Right lung (tissue), 2 donors: ENCODE measurements at regions not wholly inside any gene's neighbourhood (a gene's known extent, or its start where the extent isn't known, plus 50 kb on each side); places are given as distances from the start of the nearest gene placed in this dataset.
"Not testable (repeated sequence)": the region's sequence is repeated elsewhere in the genome, so short reads cannot be mapped to it uniquely, and the experiment has no call there.

Experiments
- DNase-seq, 2 donors: peaks; one replicate each; pipeline ENCODE4 v3.0.0-alpha.2; 2013

DNA sequence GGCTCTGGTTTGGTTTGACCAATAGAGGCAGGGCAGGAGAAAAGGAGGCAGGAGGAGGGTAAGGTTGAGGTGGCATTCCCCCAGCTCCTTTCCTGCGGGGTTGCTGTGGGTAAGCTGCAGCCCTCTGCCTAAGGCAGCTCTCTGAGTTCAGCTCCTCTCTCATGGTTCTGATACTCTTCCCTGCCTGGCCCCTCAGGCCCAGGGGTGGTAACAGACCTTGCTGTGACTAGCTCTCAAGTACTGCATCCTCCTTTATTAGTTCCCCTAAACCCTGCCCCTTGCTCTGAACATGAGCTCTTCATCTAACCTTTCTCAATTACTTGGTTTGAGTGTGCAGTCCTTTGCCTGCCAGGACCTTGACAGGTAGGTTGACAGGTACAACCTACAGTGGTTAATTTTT, 205.5 kb downstream of the SLC4A3 start:
- DNase-seq, result no peak

- no peak for DNase-seq
These were observed 208.1 kb downstream of the SLC4A3 start for GRCh38 chr2:219835493-219835892.

- DNase-seq, result no peak
These were observed 209.3 kb downstream of the SLC4A3 start for GRCh38 chr2:219836647-219837177.

GRCh38 chr2:219844401-219845091, 217.1 kb downstream of the SLC4A3 start:
- DNase-seq, result no peak

GRCh38 chr2:219848882-219849281, 221.5 kb downstream of the SLC4A3 start:
- no peak for DNase-seq

GRCh38 chr2:219851169-219851568, 223.7 kb downstream of the SLC4A3 start:
- no peak for DNase-seq

GRCh38 chr2:219851801-219852481, 224.5 kb downstream of the SLC4A3 start:
- DNase-seq, result no peak

DNA sequence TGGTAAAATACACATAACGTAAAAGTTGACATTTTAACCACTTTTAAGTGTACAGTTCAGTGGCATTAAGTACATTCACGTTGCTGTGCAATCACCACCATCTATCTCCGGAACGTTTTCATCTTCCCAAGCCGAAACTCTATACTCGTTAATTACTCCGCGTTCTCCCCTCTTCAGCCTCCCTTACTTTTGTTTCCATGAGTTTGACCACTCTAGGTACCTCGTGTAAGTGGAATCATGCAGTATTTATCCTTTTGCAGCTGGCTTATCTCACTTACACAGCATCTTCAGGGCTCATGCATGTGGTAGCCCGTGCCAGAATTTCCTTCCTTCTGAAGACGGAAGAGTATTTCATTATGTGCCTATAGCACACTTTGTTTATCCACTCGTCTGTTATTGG, 225.2 kb downstream of the SLC4A3 start:
- DNase-seq, result peak in 1 of 2 donors; percentile 2

GRCh38 chr2:219856602-219857001, 229.2 kb downstream of the SLC4A3 start:
- peak; percentile 9 to 14 for DNase-seq

DNA sequence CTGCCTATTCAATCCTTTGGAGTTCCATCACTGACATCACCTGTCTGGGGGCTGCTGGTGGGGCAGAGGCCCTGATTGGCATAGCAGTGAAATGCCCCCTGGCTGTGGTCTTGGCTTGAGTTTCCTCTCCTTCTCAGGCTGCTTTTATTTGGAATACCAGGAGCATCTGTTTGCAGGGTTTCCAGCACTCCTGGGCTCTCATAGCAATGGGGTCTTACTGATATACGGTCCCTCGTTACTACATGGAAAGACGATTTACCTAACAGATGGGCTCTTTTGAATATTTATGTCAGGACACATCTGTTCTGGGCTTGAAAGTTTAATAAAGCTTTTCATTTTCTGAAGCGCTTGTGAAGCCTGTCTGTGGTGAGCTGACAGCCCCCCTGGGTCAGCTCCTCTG, 230.3 kb downstream of the SLC4A3 start:
- no peak for DNase-seq

GRCh38 chr2:219861307-219861706, 233.9 kb downstream of the SLC4A3 start:
- no peak for DNase-seq

DNA sequence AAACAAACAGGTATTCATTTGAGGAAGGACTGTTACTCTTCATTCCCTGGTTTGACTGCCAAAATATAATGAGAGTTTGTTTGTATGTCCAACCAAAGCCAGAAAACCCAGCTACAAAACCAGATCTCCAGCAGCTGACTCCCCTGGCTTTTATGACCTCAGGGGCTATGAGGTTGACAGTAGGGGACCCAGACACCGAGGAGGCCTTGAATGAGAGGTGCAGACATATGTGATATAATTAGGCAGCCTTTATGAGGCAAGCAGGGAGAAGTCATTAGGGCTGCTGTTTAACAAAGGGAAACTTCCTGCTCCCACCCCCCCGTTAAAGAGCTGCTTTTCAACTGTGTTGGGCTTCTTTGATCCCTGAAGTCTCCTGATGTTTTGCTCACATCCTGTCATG, 236.7 kb downstream of the SLC4A3 start:
- DNase-seq, result no peak

DNA sequence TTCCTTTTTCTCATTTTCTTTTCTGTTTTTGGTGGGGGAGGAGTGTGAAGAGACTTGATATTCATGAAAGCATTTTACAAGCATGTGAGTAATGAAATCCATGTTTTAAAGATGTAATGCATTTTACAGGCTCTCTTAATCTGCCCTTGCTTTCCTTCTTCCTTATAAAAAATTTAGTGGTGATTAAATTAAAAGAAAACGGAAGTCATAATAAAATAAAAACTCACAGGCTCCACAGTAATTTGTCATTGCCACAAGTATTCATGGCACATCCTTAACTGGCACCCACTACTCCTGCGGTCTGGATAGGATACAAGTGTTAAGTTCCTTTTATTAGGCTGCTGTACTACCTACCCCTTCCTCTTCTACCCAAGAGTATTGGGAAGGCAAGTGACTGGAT, 241.2 kb downstream of the SLC4A3 start:
- no peak for DNase-seq

DNA sequence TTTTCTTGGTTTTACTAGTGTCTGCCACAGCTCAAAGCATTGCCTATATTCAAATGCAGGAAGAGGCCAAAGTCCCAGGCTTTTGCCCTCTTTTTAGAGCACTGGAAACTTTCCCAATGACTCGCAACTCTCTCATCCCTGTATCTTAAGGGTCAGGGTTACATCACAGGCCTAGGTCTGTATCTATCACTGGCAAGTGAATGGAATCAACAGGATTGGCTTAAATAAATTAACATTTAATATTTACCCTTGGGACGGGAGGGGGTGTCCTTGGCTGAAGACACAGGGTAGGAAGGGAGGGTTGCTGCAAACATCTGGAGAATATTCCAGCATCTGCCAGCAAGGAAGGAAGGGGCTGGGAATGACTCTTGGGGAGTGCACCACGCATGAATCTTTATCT, 242.6 kb downstream of the SLC4A3 start:
- no peak for DNase-seq

GRCh38 chr2:219871351-219871750, 243.9 kb downstream of the SLC4A3 start:
- DNase-seq, result no peak

DNA sequence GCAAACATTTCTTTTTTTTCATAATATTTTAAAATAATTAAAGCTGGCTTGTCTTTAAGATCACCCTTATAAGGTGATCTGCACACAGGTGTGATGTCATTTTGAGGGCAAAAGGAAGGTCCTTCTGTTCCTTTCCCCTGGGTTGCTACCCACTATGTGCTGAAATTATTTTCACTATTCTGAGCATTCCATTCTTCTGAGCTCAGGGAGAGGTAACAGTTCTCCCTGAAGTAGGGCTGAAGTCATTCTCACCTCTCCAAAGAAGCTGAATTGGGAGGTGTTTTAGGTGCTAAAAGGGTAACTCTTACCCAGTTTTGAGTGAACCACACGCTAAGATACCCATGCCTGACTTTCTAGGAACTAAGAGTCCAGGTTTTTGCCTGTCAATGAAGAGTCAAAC, 247.6 kb downstream of the SLC4A3 start:
- DNase-seq, result no peak

- DNase-seq, result not testable (repeated sequence)
These were observed 248.6 kb downstream of the SLC4A3 start for GRCh38 chr2:219875986-219876385.

DNA sequence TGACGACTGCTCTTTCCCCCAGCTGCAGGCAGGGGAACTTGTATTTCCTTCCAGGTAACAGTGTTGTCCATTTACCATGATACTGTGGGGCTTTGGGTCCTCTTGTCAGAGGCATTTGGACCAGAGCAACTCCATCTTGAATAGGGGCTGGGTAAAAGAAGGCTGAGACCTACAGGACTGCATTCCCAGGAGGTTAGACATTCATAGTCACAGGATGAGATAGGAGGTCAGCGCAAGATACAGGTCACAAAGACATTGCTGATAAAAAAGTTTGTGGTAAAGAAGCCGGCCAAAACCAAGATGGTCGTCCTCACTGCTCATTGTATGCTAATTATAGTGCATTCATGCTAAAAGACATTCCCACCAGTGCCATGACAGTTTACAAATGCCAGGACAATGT, 249.5 kb downstream of the SLC4A3 start:
- DNase-seq, result no peak

DNA sequence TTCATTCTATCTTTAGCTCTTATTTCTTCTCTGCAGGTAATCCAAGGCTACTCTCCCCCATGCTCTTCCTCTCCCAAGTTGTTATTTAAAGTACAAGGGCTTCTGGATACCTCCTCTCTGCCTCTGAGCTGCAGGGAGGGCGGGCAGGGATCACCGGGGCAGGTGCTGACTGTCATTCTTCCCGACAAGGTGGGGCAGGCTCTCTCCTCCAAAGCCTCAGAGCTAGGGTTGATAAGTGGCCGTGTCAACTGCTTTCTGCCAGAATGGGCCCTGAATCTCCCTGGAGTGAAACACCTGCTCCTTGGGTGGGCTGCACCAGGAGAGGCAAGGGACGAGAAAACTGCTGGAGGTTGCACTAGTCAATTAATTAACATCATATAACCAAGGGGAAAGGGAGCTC, 250.3 kb downstream of the SLC4A3 start:
- DNase-seq, result no peak

GRCh38 chr2:219878516-219878915, 251.1 kb downstream of the SLC4A3 start:
- no peak for DNase-seq

DNA sequence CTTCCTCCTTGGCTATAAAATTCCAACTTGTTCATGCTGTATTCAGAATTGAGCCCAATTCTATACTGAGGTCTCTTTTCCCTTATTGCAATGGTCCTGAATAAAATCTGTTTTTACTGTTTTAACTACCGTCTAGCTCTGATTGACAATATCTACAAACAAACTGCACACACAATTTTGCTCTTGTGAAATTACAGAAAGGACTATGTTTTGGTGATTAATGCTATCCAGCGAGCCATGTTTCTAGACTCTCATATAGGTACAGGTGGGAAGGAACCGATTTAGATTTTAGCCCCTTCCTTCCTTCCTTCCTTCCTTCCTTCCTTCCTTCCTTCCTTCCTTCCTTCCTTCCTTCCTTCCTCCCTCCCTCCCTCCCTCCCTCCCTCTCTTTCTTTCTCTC, 254.4 kb downstream of the SLC4A3 start:
- no peak for DNase-seq

GRCh38 chr2:219886615-219887014, 259.2 kb downstream of the SLC4A3 start:
- DNase-seq, result no peak

- DNase-seq, result no peak
These were observed 260.4 kb downstream of the SLC4A3 start for GRCh38 chr2:219887870-219888269.

DNA sequence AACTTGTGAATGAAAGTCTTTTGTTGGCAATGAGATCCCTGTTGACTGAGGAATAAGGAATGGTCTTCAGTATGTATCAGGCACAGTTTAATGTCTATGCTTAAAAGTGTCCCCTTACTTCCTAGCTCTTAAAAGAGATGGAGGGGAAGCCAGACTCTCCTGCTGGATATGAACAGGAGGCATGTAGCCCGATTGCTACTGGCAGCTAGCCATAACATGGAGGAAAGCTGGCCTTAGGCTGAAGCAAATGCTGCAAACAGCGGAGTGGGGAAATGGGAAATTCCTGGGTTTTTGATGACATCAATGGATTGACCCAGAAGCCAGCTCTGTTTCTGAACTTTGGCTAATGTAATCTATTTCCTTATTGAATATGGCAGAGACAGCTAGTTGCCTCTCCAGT, 266.1 kb downstream of the SLC4A3 start:
- DNase-seq, result no peak
